ENCODE measurements at regions not wholly inside any gene's neighbourhood (a gene's known extent, or its start where the extent isn't known, plus 50 kb on each side); places are given as distances from the start of the nearest gene placed in this dataset.

GRCh38 chr20:2236256-2236655 is 59.5 kb upstream of the TGM3 start:
- no peak for DNase-seq (ENCODE audit: low read depth in 1 of 2, low spot score in 1 of 2)

DNA sequence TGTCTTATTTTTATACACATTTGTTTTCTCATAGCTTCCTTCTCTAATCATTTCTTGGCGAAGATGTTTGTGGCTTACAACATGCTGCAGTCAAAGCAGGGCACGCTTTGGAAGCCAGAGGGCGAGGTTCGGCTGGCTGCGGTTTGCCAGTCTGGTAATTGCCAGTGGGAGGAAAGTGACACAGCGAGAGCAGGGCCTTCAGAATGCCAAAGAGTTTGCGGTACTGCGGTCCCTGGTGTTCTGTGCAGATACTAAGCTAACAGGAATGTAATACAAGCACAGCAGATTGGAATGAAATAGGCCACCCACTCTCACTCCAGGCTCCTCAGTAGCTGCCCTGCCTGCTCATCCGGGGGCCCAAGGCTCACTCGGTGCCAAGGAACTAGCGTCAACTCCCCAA is 58.7 kb upstream of the TGM3 start:
- no peak for DNase-seq (ENCODE audit: low read depth in 1 of 2, low spot score in 1 of 2)

- DNase-seq (ENCODE audit: low read depth in 1 of 2, low spot score in 1 of 2), result no peak
Observed at GRCh38 chr20:2238601-2239000, 57.2 kb upstream of the TGM3 start.

GRCh38 chr20:2240835-2241234 is 55.0 kb upstream of the TGM3 start:
- DNase-seq (ENCODE audit: low read depth in 1 of 2, low spot score in 1 of 2), result no peak

DNA sequence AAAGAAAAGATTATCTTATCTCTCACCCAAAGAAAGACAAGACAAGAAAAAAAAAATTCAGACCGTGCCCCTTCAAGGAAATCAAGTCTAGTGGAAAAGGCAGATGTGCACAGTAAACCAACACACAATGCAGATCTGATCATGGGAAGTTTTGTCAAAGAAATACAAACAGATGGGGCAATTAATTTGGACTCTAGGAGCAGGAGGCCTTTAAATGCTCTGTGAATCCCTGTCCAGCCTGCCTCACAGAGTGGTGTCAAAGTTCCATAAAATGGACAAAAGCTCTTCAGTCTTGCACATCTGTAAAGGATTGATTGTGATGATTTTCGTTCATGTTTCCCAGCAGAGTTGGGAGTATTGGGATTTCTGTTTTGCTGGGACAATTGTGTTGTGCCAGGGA is 53.1 kb upstream of the TGM3 start:
- DNase-seq (ENCODE audit: low read depth in 1 of 2, low spot score in 1 of 2), result no peak

GRCh38 chr20:2244523-2244922 is 51.3 kb upstream of the TGM3 start:
- DNase-seq (ENCODE audit: low read depth in 1 of 2, low spot score in 1 of 2), result no peak

DNA sequence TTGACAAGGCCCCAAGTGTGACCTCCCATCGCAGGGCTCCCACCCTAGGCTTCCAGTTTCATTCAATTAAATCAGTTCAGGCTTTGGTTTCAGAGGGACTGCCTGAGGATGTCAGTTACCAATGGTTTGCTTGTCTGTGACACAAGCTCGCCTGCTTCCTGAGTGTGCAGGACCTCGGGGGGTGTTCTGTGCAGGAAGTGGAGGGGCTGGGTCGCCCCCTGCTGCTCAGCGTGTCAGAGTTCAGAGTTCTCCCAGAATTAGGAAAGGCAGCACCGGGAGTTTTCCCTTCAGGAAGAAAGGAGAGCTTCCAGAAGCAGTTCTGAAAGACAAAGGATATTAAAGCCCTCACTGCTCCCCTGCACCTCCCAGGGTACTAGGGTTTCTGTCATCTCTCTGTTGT is 50.8 kb upstream of the TGM3 start:
- DNase-seq (ENCODE audit: low read depth in 1 of 2, low spot score in 1 of 2), result no peak

DNA sequence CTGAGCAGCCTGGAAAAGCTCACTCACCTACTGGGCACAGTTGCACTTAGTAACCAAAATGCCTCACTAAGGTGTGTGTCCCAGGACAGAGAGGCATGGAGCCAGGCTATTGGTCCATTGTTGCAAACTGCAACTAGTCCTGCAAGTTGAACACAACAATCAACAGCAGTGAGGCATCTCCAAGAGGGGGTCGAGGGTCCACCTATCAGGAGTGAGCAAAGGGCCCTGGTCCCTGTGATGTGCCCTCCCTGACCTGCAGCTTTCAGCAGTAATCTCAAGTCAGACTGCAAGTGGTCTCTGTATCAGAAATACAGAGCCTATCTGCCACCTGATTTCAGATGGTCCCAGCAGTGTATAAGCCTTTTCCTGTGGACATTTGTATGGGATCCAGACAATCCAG is 50.2 kb upstream of the TGM3 start:
- no peak for DNase-seq (ENCODE audit: low read depth in 1 of 2, low spot score in 1 of 2)
